ENCODE measurements at regions not wholly inside any gene's neighbourhood (a gene's known extent, or its start where the extent isn't known, plus 50 kb on each side); places are given as distances from the start of the nearest gene placed in this dataset.

GRCh38 chr14:98999345-98999744, 272.7 kb downstream of the BCL11B start:
- TF ChIP-seq CTCF (IDR thresholded peaks at IDR 0.05) (no peak), TEAD4 (CRISPR knock-in tag; IDR thresholded peaks at IDR 0.05) (no peak), ATF3 (CRISPR knock-in tag; conservative IDR thresholded peaks at IDR 0.05) (no peak), TP53 (CRISPR knock-in tag; IDR thresholded peaks at IDR 0.05) (no peak)

All from WTC11 (cell line).